Type B pancreatic cell (in vitro differentiated cells): ENCODE measurements at regions not wholly inside any gene's neighbourhood (a gene's known extent, or its start where the extent isn't known, plus 50 kb on each side); places are given as distances from the start of the nearest gene placed in this dataset.
A peak's percentile ranks its signal among the peaks of the same experiment; 100 is the strongest.
"Not testable (repeated sequence)": the region's sequence is repeated elsewhere in the genome, so short reads cannot be mapped to it uniquely, and the experiment has no call there.

ENCODE experiments used
- DNase-seq: peaks from one replicate; pipeline ENCODE4 v3.0.0; 2021; ENCODE audit warnings: mixed read lengths; ENCODE audit not compliant: unreplicated experiment; ENCODE audit errors: extremely low spot score
- H3K27ac Mint-ChIP-seq: 2 replicates; pipeline ENCODE4 v1.8.0; 2021; ENCODE audit warnings: mild to moderate bottlenecking, mixed read lengths
- H3K27me3 Mint-ChIP-seq: 2 replicates; pipeline ENCODE4 v1.8.0; 2021; ENCODE audit warnings: mixed read lengths
- H3K36me3 Mint-ChIP-seq: 2 replicates; pipeline ENCODE4 v1.8.0; 2021; ENCODE audit warnings: mixed read lengths
- H3K4me1 Mint-ChIP-seq: one replicate; pipeline ENCODE4 v1.8.0; 2021; ENCODE audit warnings: mixed read lengths; ENCODE audit not compliant: unreplicated experiment
- H3K4me3 Mint-ChIP-seq: 2 replicates; pipeline ENCODE4 v1.8.0; 2021; ENCODE audit warnings: mild to moderate bottlenecking, mixed read lengths
- H3K9me3 Mint-ChIP-seq: 2 replicates; pipeline ENCODE4 v1.8.0; 2021; ENCODE audit warnings: mixed read lengths
- TF ChIP-seq, protein P1 (sequence below): fragments of 200-600 bp; sonication (generic); conservative IDR thresholded peaks from 2 replicates; pipeline ENCODE4 v1.5.0; 2021; ENCODE audit warnings: antibody characterized with exemption, mild to moderate bottlenecking

DNA sequence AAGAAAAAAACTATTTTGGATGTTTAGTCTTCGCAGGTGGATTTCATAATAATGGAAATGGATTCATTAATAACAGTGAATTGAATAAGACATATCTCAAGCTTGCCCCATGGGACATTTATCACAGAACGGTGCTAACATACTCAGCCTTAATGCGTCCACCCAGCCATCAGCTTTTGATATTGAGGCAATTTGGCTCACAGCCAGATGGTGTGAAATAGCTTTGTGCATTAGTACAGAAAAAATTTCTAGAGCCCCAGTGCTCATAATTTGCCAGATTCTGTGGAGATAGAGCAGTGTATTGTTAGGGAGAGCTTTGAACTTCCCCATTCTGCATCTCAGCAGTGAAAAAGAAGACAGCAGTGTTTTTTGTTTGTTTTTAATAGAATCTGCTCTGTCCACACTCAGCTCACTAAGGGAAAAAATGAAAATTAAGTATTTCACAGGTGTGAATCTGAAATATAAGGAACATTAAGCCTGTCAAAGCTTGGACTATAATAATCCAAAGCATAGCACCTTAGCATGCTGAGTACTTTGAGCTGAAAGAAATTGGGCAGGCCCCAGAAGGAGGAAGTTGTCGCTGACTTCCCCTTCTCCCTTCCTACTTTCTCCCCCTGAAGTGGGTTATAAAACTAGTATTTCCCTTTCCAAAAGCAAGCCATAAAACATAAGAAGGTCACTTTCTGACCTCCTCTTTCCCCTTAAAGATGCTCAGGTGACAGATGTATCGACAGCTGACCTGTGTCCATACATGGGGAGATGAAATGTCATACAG, 295.8 kb downstream of the MAGEB5 start:
- no peak overlapping the region for H3K4me3 Mint-ChIP-seq
- TF ChIP-seq, protein P1, sequence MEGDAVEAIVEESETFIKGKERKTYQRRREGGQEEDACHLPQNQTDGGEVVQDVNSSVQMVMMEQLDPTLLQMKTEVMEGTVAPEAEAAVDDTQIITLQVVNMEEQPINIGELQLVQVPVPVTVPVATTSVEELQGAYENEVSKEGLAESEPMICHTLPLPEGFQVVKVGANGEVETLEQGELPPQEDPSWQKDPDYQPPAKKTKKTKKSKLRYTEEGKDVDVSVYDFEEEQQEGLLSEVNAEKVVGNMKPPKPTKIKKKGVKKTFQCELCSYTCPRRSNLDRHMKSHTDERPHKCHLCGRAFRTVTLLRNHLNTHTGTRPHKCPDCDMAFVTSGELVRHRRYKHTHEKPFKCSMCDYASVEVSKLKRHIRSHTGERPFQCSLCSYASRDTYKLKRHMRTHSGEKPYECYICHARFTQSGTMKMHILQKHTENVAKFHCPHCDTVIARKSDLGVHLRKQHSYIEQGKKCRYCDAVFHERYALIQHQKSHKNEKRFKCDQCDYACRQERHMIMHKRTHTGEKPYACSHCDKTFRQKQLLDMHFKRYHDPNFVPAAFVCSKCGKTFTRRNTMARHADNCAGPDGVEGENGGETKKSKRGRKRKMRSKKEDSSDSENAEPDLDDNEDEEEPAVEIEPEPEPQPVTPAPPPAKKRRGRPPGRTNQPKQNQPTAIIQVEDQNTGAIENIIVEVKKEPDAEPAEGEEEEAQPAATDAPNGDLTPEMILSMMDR, result no peak
- no peaks in the 10 kb centered on the region for H3K9me3 Mint-ChIP-seq
- H3K36me3 Mint-ChIP-seq, result no peaks in the 10 kb centered on the region
- H3K27me3 Mint-ChIP-seq, result no peaks in the 10 kb centered on the region
- no peak for DNase-seq
- no peak overlapping the region for H3K27ac Mint-ChIP-seq
- H3K4me1 Mint-ChIP-seq, result no peaks in the 10 kb centered on the region

GRCh38 chrX:26470941-26471340, 255.0 kb downstream of the MAGEB5 start:
- Mint-ChIP-seq H3K27ac (no peak overlapping the region), H3K36me3 (no peaks in the 10 kb centered on the region), H3K27me3 (no peaks in the 10 kb centered on the region), H3K4me1 (no peaks in the 10 kb centered on the region), H3K9me3 (no peaks in the 10 kb centered on the region), H3K4me3 (no peak overlapping the region)
- no peak for DNase-seq
- TF ChIP-seq, protein P1, result no peak

DNA sequence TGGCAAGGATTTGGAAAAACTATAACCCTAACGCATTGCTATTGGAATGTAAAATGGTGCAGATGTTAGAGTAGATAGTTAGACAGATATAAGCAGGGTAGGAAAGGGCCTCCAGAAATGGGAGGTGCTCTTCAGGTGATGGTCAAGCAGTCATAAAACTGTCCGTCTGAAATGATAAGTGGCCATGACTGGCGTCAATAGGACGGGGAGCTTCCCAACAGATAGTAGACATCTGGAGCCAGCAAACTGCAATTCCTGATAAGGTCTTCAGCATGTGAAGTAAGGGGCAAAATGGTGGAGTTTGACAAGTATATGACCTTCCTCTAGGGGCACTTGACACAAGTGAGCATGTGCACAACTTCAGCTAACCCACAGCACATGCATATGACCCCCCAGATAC, 250.4 kb downstream of the MAGEB5 start:
- Mint-ChIP-seq H3K4me1 (no peaks in the 10 kb centered on the region), H3K27ac (no peak overlapping the region), H3K4me3 (no peak overlapping the region), H3K9me3 (no peaks in the 10 kb centered on the region), H3K36me3 (no peaks in the 10 kb centered on the region), H3K27me3 (no peaks in the 10 kb centered on the region)
- TF ChIP-seq, protein P1, result no peak
- no peak for DNase-seq

GRCh38 chrX:26445288-26445687, 229.3 kb downstream of the MAGEB5 start:
- H3K27ac Mint-ChIP-seq, result no peak overlapping the region

DNA sequence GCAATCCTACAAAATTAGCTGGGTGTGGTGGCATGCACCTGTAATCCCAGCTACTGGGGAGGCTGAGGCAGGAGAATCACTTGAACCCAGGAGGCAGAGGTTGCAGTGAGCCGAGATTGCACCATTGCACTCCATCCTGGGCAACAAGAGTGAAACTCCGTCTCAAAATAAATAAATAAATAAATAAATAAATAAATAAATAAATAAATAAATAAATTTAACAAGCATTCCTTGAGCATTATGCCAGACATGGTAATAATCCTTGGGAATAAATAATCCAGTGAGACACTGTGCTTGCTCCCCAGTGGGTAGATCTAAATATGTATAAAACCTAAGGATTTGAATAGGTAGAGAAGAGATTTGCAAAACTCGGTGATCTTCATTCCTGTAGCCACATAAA, 228.4 kb downstream of the MAGEB5 start:
- H3K27me3 Mint-ChIP-seq, H3K36me3 Mint-ChIP-seq, H3K27ac Mint-ChIP-seq, H3K4me3 Mint-ChIP-seq, H3K9me3 Mint-ChIP-seq, H3K4me1 Mint-ChIP-seq, DNase-seq: not testable (repeated sequence)

More at GRCh38 chrX:26445288-26445687, 229.3 kb downstream of the MAGEB5 start:
- H3K9me3 Mint-ChIP-seq, result peaks cover under 1% of the 10 kb centered on the region
- no peak for DNase-seq
- TF ChIP-seq, protein P1, result no peak
- H3K4me1 Mint-ChIP-seq, result no peaks in the 10 kb centered on the region
- no peaks in the 10 kb centered on the region for H3K27me3 Mint-ChIP-seq
- H3K36me3 Mint-ChIP-seq, result no peaks in the 10 kb centered on the region
- H3K4me3 Mint-ChIP-seq, result no peak overlapping the region

GRCh38 chrX:26442340-26442739, 226.4 kb downstream of the MAGEB5 start:
- Mint-ChIP-seq H3K27ac (no peak overlapping the region), H3K36me3 (no peaks in the 10 kb centered on the region), H3K9me3 (no peaks in the 10 kb centered on the region), H3K4me1 (no peaks in the 10 kb centered on the region), H3K4me3 (no peak overlapping the region), H3K27me3 (no peaks in the 10 kb centered on the region)
- no peak for DNase-seq
- TF ChIP-seq, protein P1, result peak; percentile 75
